Stimulated activated CD8-positive, alpha-beta memory T cell treated with anti-CD3 and anti-CD28 coated beads, Interleukin-7, amount 100 ng/mL, for 4 hours (primary cell): ENCODE measurements at regions not wholly inside any gene's neighbourhood (a gene's known extent, or its start where the extent isn't known, plus 50 kb on each side); places are given as distances from the start of the nearest gene placed in this dataset.
"Not testable (repeated sequence)": the region's sequence is repeated elsewhere in the genome, so short reads cannot be mapped to it uniquely, and the experiment has no call there.

Experiments used
- DNase-seq, 2 donors: peaks; one replicate each; pipeline ENCODE4 v3.0.0-alpha.2; 2020; ENCODE audit warnings: low read depth in 2 of 2

DNA sequence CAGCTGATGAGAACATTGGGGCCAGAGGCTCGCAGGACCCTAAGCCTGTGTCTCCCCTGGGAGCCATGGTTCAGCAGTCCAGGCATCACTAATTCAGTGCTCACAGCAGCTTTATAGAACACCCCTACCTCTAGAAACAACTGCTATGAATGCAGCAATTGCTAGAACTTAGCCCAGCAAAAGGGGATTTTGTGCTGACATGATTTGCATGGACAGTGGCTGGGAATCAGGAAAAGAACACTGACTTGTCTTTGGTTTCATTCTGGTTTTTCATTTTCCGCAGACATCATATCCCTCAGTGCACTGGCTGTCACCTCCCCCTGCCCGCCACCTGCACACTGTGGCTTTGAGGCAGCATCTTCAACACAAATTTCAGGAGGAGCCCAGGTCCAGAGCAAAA, 3964.9 kb upstream of the TPTE start:
- not testable (repeated sequence) for DNase-seq

DNA sequence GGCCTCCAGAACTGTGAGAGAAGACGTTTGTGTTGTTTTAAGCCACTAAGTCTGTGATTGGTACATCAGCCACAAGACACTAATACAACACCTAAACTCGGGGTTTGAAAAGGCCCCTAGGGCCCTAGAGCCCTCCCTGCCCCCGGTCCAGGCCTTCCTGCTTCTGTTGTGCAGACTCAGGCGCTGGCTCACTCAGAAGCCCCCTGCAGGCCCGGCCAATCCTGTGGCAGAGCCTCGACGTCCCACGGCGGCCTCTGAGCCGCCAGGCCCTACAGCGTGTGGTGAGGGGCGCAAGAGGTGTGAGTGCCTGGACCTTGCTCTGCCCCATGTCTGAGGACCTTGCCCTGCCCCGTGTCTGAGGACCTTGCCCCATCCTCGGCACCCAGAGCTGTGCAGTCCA, 3964.0 kb upstream of the TPTE start:
- DNase-seq = not testable (repeated sequence)

DNA sequence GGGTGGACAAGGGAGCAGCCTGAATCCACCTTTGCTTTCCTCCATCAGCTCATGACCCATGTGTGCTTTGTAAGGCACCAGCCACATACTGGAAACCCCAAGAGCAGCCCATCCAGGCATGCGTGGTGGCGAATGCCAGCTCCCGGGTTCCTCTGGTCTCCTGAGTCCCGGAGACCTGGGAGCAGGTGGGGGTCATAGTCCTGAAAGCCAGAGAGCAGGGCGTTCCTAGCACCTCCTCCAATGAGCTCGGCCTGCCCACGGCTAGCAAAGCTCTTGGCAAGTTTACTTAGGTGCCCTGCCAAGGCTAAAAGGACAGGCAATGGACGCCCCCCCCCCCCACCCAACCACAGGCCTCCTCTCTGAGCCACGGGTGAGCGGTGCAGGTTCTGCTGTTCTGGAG, 3960.2 kb upstream of the TPTE start:
- DNase-seq = not testable (repeated sequence)

DNA sequence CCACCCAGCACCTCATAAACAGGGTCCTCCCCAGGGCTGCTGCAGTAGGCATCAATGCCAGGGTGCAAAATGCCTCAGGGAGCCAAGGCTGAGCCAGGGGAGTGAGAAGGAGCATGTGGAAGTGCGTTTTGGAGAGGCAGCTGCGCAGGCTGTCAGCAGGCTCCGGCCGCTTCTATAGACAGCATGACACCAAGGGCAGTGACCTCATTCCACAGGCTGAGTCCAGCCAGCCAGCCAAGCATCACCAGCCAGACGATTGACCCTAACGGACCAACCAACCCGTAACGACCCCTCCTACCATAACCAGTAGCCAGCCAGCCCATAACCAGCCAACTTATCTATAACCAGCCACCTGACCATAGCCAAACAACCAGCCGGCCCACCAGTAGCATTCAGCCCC, 3959.8 kb upstream of the TPTE start:
- not testable (repeated sequence) for DNase-seq

DNA sequence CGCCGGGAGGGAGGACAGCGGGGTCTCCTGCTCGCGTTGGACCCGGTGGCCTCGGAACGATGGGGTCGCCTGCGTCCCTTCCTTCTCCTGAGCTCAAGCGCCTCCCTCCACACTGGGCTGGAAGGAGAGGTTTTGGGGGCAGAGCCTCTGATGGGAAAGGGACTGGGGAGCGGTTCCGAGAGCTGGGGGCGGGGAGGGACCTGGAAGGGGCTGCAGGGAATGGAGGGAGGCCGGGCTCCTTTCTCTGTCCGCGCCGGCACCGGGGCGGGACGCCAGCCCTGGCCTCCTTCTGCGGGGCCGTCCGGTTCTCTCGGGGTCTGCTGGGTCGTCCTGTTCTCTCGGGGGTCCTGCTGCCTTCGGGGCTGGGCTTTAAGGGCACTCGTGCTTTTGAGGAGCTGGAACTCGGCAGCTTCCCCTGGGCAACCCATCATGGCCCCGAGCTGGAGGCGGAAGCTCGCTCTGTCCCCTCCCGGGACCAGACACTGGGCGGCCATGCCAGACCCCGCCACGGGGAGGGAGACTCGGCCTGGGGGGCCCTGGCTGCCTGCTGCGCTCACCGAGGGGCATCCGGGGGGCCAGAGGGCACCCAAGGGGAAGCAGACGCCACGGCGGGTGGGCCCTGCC, 3956.7 kb upstream of the TPTE start:
- not testable (repeated sequence) for DNase-seq

DNA sequence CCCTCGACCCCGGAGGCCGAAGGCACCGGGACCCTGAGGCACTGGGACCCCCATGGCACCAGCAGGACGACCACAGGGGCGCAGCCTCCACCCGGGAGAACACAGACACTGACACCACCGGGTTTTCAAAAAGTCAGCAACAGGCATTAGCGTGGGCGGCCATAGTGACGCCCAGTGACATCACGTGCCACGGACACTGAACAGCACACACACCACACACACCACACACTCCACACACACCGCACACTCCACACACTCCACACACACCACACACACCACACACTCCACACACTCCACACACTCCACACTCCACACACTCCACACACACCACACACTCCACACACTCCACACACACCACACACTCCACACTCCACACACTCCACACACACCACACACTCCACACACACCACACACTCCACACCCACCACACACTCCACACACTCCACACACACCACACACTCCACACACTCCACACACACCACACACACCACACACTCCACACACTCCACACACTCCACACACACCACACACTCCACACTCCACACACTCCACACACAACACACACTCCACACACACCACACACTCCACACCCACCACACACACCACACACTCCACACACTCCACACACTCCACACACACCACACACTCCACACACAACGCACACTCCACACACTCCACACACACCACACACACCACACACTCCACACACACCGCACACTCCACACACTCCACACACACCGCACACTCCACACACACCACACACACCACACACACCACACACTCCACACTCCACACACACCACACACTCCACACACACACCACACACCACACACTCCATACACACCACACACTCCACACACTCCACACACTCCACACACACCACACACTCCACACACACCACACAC, 3955.9 kb upstream of the TPTE start:
- peak in 1 of 2 donors; percentile 5 for DNase-seq

DNA sequence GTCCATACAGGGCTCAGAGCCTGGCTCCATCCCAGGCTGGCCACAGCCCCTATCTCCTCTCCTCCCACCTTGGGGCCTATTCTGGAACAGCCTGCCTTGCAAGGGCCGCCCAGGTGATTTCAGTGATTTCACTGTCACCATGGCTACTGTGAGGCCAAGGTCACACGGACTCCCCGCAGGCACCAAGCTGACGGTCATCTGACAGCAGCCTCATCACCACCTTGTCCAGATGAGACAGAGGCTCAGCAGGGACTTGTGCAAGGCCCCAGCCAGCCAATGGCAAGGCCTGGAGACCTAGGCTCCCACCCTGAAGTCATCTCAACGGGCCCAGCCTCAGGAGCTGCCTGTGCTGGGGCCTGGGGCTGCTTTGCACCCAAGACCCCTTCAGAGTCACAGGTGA, 3953.8 kb upstream of the TPTE start:
- DNase-seq = not testable (repeated sequence)

DNA sequence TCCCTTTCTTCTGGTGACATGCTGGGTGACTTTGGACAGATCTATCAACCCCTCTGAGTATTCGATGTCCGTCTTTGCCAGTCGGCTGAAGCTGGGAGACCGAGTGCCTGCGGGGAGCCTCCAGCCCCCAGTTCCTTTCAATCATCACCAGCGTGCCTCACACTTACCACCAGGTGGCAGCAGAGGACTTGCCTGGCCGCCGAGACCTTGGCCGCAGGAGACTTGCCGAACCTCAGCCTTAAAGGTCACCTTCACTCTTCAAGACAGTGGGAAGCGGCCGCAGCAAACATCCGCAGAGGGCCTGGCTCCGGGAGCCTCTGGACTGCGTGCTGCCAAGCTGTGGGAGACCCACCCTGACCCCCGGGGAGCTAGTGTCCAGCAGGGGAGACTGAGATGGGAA, 3952.2 kb upstream of the TPTE start:
- not testable (repeated sequence) for DNase-seq

DNA sequence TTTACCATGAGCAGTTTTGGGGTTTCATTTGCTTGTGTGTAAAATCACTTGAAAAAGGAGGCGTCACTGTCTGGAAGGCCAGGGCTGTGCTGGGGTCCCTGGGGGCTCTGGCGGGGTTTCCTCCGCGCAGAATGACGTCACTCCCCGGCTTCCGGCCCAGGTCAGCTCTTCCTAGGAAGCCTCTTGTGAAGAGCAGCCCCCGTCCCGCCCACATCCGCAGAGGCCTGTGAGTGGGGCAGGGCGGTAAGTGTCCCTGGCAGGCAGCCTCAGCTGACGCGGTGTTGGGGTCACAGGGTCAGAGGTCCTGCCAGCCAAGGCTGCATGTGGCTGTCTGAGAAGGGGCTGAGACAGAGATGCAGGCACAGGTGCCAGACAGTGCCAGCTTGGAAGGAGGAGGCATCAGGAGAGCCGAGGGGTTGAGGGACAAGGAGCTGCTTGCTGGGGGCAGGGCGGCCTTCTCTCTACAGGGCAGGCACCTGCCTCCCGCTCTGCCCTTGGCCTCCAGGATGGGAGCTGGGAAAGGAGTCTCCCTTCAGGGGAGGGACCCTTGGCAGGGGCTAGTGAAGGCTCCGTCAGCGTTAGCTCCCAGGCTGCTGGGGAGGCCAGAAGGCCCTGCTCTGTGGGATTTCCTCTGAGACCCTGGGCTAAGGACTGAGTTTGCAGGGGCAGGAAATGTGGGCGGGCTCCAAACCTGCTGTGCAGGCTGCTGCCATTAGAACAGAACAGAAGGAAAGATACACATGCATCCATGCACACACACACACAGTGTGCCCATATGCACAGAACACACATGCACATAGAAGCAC, 3951.6 kb upstream of the TPTE start:
- not testable (repeated sequence) for DNase-seq

DNA sequence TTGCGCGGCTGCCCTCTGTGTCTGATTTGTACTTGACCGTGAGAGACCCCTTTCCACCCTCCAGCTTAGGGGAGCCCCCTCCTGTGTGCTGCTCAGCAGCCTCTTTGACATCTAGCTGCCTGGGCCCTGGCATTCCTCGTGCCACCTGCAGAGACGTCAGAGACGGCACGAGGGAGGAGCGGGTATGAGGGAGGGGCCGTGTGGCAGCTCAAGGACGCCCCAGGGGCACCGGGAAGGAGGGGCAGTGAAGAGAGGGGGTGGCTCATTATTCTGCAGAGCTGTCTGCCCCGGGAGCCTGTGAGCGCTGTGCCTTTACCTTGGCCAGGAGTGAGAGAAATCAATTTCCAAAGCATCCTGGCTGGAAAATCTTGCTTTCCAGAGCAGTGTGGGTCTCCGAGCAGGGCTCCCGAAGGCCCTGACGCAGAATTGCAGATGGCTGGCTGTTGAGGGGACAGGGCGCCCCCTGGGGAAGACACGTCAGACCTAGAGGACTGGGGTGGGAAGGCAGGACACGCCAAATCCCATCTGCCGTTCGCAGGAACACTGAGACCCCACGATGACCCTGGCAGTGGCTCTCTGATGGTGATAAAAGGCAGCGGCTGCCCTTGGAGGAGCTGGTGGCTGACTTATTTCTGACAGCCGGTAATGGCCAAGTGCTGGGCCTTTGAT, 3950.5 kb upstream of the TPTE start:
- DNase-seq = not testable (repeated sequence)

DNA sequence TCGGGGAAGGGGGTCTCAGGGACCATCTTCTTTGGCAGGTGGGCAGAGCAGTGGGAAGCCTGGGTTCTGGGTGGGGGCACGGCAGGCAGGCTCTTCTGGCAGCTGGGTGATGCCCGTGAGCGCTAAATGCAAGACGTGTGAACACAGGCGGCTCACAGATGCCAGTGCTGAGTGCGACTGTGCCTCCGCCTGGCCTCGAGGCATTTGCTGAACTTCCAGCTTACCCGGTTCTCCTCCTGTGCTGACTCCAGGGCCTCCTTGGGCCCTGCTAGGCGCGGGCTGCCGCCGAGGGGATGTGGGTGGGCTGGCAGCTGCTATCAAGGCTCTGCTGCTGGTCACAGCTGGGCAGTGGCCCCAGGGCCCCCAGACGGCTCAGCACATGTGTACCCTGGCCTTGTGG, 3947.8 kb upstream of the TPTE start:
- not testable (repeated sequence) for DNase-seq

DNA sequence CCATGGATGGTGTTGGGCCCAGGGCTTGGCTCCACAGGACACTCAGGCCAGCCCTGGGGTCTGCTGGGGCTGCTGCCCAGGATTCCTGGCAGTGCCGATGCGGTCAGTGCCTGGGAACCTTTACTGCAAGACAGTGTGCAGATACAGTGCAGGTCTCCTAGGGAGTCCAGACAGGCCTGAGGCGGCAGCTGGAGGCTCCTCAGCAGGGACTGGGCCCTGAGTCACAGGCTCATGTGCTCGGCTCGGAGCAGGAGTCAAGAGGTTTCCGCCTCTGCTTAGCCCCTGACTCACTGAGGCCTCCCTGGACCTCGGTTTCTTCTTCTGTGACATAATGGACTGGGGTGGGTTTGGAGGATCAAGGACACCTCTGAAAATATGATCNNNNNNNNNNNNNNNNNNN, 3941.6 kb upstream of the TPTE start:
- not testable (repeated sequence) for DNase-seq
